SK-N-SH treated with all-trans-retinoic acid at 6 μM for 48 hours (cell line): ENCODE measurements at regions not wholly inside any gene's neighbourhood (a gene's known extent, or its start where the extent isn't known, plus 50 kb on each side); places are given as distances from the start of the nearest gene placed in this dataset.

Source experiments
- ATAC-seq: fragments of 200-7000 bp; cut with Tn5 transposase; 3 replicates; pipeline ENCODE4 v1.9.1; 2020; ENCODE audit warnings: mild to moderate bottlenecking, moderate library complexity
- ARNTL ChIP-seq: fragments of 450-650 bp; formaldehyde crosslinking; IDR thresholded peaks from 2 replicates; pipeline ENCODE4 v1.5.0; 2020; ENCODE audit warnings: low read depth, mild to moderate bottlenecking, moderate library complexity, borderline replicate concordance
- BACH2 ChIP-seq: fragments of 250-450 bp; sonication (Bioruptor Pico); IDR thresholded peaks from 2 replicates; pipeline ENCODE4 v1.9.0; 2021; ENCODE audit warnings: mild to moderate bottlenecking, borderline replicate concordance
- CSRNP3 ChIP-seq: fragments of 250-450 bp; sonication (Bioruptor Pico); IDR thresholded peaks from 2 replicates; pipeline ENCODE4 v1.5.1; 2021; ENCODE audit warnings: mild to moderate bottlenecking, moderate library complexity
- ESRRG ChIP-seq: fragments of 250-450 bp; sonication (Bioruptor Pico); IDR thresholded peaks from 2 replicates; pipeline ENCODE4 v1.6.1; 2021; ENCODE audit warnings: mild to moderate bottlenecking
- GLIS3 ChIP-seq: fragments of 250-450 bp; sonication (Bioruptor Pico); IDR thresholded peaks from 2 replicates; pipeline ENCODE4 v1.5.0; 2020; ENCODE audit warnings: mild to moderate bottlenecking, moderate library complexity
- ISL1 ChIP-seq: fragments of 250-450 bp; sonication (Bioruptor Pico); IDR thresholded peaks from 2 replicates; pipeline ENCODE4 v2.1.2; 2022; ENCODE audit warnings: mild to moderate bottlenecking, moderate library complexity
- OSR1 ChIP-seq: fragments of 250-450 bp; sonication (Bioruptor Pico); IDR thresholded peaks from 2 replicates; pipeline ENCODE4 v1.8.0; 2022; ENCODE audit warnings: moderate library complexity, mild to moderate bottlenecking, inconsistent platforms
- PATZ1 ChIP-seq: fragments of 250-450 bp; sonication (Bioruptor Pico); IDR thresholded peaks from 2 replicates; pipeline ENCODE4 v1.8.0; 2020; ENCODE audit warnings: mild to moderate bottlenecking, moderate library complexity, borderline replicate concordance
- POU6F1 ChIP-seq: fragments of 250-450 bp; sonication (Bioruptor Pico); IDR thresholded peaks from 2 replicates; pipeline ENCODE4 v1.8.0; 2021; ENCODE audit warnings: low read depth, mild to moderate bottlenecking, moderate library complexity, borderline replicate concordance
- PPARA ChIP-seq: fragments of 250-450 bp; sonication (Bioruptor Pico); IDR thresholded peaks from 2 replicates; pipeline ENCODE4 v1.5.0; 2020; ENCODE audit warnings: mild to moderate bottlenecking, borderline replicate concordance
- RARB ChIP-seq: fragments of 250-450 bp; sonication (Bioruptor Pico); IDR thresholded peaks from 2 replicates; pipeline ENCODE4 v1.8.0; 2021; ENCODE audit warnings: mild to moderate bottlenecking, moderate library complexity
- SNAI2 ChIP-seq: fragments of 250-450 bp; sonication (Bioruptor Pico); IDR thresholded peaks from 2 replicates; pipeline ENCODE4 v1.5.0; 2020; ENCODE audit warnings: mild to moderate bottlenecking, moderate library complexity
- TCF4 ChIP-seq: fragments of 250-450 bp; sonication (Bioruptor Pico); IDR thresholded peaks from 2 replicates; pipeline ENCODE4 v1.8.0; 2021; ENCODE audit warnings: mild to moderate bottlenecking, moderate library complexity, borderline replicate concordance
- TOX ChIP-seq: fragments of 250-450 bp; sonication (Bioruptor Pico); IDR thresholded peaks from 2 replicates; pipeline ENCODE4 v1.8.0; 2021; ENCODE audit warnings: mild to moderate bottlenecking, moderate library complexity, borderline replicate concordance
- TSHZ2 ChIP-seq: fragments of 250-450 bp; sonication (Bioruptor Pico); IDR thresholded peaks from 2 replicates; pipeline ENCODE4 v1.5.0; 2020; ENCODE audit warnings: mild to moderate bottlenecking, moderate library complexity
- ZC3H10 ChIP-seq: fragments of 250-450 bp; sonication (Bioruptor Pico); IDR thresholded peaks from 2 replicates; pipeline ENCODE4 v1.5.1; 2021; ENCODE audit warnings: mild to moderate bottlenecking, moderate library complexity
- ZFP3 ChIP-seq: fragments of 250-450 bp; sonication (Bioruptor Pico); IDR thresholded peaks from 2 replicates; pipeline ENCODE4 v1.5.0; 2020; ENCODE audit warnings: mild to moderate bottlenecking, moderate library complexity
- ZFP30 ChIP-seq: fragments of 450-650 bp; formaldehyde crosslinking; IDR thresholded peaks from 2 replicates; pipeline ENCODE4 v1.5.0; 2022; ENCODE audit warnings: mild to moderate bottlenecking, moderate library complexity
- ZNF565 ChIP-seq: fragments of 450-650 bp; formaldehyde crosslinking; conservative IDR thresholded peaks from 2 replicates; pipeline ENCODE4 v1.5.0; 2020; ENCODE audit warnings: low read depth, mild to moderate bottlenecking, moderate library complexity
- ZNF70 ChIP-seq: fragments of 450-650 bp; formaldehyde crosslinking; IDR thresholded peaks from 2 replicates; pipeline ENCODE4 v1.5.0; 2020; ENCODE audit warnings: mild to moderate bottlenecking, moderate library complexity

GRCh38 chr9:116062206-116062550, 91.4 kb upstream of the PAPPA start:
- ATAC-seq, result no peak
- no peak for TF ChIP-seq TSHZ2
- no peak for TF ChIP-seq GLIS3 (CRISPR knock-in tag)
- TF ChIP-seq RARB, result no peak
- no peak for TF ChIP-seq ZNF565 (CRISPR knock-in tag)
- TF ChIP-seq POU6F1 (CRISPR knock-in tag), result no peak
- TF ChIP-seq PATZ1 (CRISPR knock-in tag), result no peak
- TF ChIP-seq ZFP30 (CRISPR knock-in tag), result no peak
- no peak for TF ChIP-seq SNAI2 (CRISPR knock-in tag)
- no peak for TF ChIP-seq ESRRG (CRISPR knock-in tag)
- TF ChIP-seq BACH2 (CRISPR knock-in tag), result no peak
- TF ChIP-seq ISL1, result no peak
- TF ChIP-seq ZC3H10 (CRISPR knock-in tag), result no peak
- TF ChIP-seq TCF4 (CRISPR knock-in tag), result no peak
- no peak for TF ChIP-seq OSR1 (CRISPR knock-in tag)
- TF ChIP-seq ZNF70 (CRISPR knock-in tag), result no peak
- TF ChIP-seq ARNTL (CRISPR knock-in tag), result no peak
- TF ChIP-seq TOX (CRISPR knock-in tag), result no peak
- no peak for TF ChIP-seq CSRNP3 (CRISPR knock-in tag)
- TF ChIP-seq PPARA, result no peak
- TF ChIP-seq ZFP3, result no peak

GRCh38 chr9:116064970-116065369, 88.6 kb upstream of the PAPPA start:
- ATAC-seq, result no peak
- no peak for TF ChIP-seq TCF4 (CRISPR knock-in tag)
- no peak for TF ChIP-seq RARB
- no peak for TF ChIP-seq OSR1 (CRISPR knock-in tag)
- no peak for TF ChIP-seq ISL1
- TF ChIP-seq ARNTL (CRISPR knock-in tag), result no peak
- TF ChIP-seq PATZ1 (CRISPR knock-in tag), result no peak
- no peak for TF ChIP-seq POU6F1 (CRISPR knock-in tag)
- TF ChIP-seq ZFP30 (CRISPR knock-in tag), result no peak
- TF ChIP-seq ESRRG (CRISPR knock-in tag), result no peak
